ENCODE measurements at regions not wholly inside any gene's neighbourhood (a gene's known extent, or its start where the extent isn't known, plus 50 kb on each side); places are given as distances from the start of the nearest gene placed in this dataset.

DNA sequence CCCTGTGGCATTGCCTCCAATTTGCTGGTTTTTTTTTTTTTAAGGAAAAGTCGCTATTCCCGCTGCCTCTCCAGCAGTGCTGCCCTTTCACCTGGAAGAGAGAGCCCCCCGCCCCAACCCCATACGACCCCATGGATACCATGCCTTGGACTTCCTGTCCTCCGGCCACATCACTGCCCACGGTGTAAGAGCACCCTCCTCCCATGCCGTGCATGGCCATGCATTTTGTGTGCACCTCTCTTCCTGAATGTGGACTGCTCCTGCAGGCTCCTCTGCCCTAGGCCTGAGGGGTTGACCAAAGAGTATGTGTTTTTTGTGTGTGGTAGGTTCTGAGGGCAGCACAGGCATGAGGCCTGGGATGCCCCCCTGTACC is 65.6 kb upstream of the SPON1 start:
- 0 out of 7 replicates have a peak overlapping the region, but pooled peaks of 1 of the 3 experiments have one; percentile 20 for H3K27ac Mint-ChIP-seq
- H3K56ac ChIP-seq (ENCODE audit: insufficient read length, low read depth, low read length) = no peak overlapping the region
- no peak for DNase-seq

More for the DNA sequence above, 65.6 kb upstream of the SPON1 start:
- no peak overlapping the region for H4K5ac ChIP-seq (ENCODE audit: insufficient read length, low read depth, low read length)
- Mint-ChIP-seq H3K27me3 (ENCODE audit: low read depth) (no peaks in the 10 kb centered on the region; the same call in 1 of the 2 replicates), H3K4me1 (peaks cover 8 to 11% of the 10 kb centered on the region in 2 experiments; a peak in 3 of 4 replicates), H3K9me3 (no peaks in the 10 kb centered on the region), H3K4me3 (no peak overlapping the region), H3K36me3 (ENCODE audit: insufficient read depth in 1 of 3, low read depth in 3 of 3) (no peaks in the 10 kb centered on the region)
- no peak overlapping the region for H3K18ac ChIP-seq (ENCODE audit: insufficient read length, low read depth, low read length)
- no peaks in the 10 kb centered on the region for H3K27me3 ChIP-seq (ENCODE audit: insufficient read depth, low read length)
- H3K4ac ChIP-seq (ENCODE audit: low read depth, low read length) = no peak overlapping the region
- no peak overlapping the region for H2BK120ac ChIP-seq (ENCODE audit: low read depth, low read length, poor library complexity, severe bottlenecking)
- WGBS (ENCODE audit: extremely low coverage, insufficient read length, low lambda C conversion rate) = no CpG with 5 or more reads among the region's 7 CpGs
- no peaks in the 10 kb centered on the region for H3K79me1 ChIP-seq (ENCODE audit: insufficient read depth, low read depth, low read length, poor library complexity, severe bottlenecking)
- H3K23me2 ChIP-seq (ENCODE audit: insufficient read length, low read depth, low read length, poor library complexity, severe bottlenecking) = no peaks in the 10 kb centered on the region
- H3K9me3 ChIP-seq (ENCODE audit: control insufficient read depth, low read depth, low read length) = no peaks in the 10 kb centered on the region
- H3K14ac ChIP-seq (ENCODE audit: insufficient read depth, low read length) = no peak overlapping the region; the same call in 1 of the 2 replicates
- TF ChIP-seq, protein P1, sequence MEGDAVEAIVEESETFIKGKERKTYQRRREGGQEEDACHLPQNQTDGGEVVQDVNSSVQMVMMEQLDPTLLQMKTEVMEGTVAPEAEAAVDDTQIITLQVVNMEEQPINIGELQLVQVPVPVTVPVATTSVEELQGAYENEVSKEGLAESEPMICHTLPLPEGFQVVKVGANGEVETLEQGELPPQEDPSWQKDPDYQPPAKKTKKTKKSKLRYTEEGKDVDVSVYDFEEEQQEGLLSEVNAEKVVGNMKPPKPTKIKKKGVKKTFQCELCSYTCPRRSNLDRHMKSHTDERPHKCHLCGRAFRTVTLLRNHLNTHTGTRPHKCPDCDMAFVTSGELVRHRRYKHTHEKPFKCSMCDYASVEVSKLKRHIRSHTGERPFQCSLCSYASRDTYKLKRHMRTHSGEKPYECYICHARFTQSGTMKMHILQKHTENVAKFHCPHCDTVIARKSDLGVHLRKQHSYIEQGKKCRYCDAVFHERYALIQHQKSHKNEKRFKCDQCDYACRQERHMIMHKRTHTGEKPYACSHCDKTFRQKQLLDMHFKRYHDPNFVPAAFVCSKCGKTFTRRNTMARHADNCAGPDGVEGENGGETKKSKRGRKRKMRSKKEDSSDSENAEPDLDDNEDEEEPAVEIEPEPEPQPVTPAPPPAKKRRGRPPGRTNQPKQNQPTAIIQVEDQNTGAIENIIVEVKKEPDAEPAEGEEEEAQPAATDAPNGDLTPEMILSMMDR (conservative IDR thresholded peaks at IDR 0.05) = no peak
- H3K27ac ChIP-seq (ENCODE audit: insufficient read length, low read depth, low read length) = no peak overlapping the region
- no peak overlapping the region for H2AFZ ChIP-seq (ENCODE audit: low read length)
- no peak overlapping the region for H3K23ac ChIP-seq (ENCODE audit: insufficient read length, low read depth, low read length)
- no peak overlapping the region for H3K4me2 ChIP-seq (ENCODE audit: insufficient read depth, insufficient read length, low read length)
- no peak overlapping the region for H2BK15ac ChIP-seq (ENCODE audit: low read depth, low read length)
- H3K79me2 ChIP-seq (ENCODE audit: insufficient read depth, low read length) = no peaks in the 10 kb centered on the region
- no peak overlapping the region for H2AK5ac ChIP-seq (ENCODE audit: insufficient read length, low read length)
- H3T11ph ChIP-seq (ENCODE audit: low read length) = no peak overlapping the region
- no peak overlapping the region for H4K8ac ChIP-seq (replicated peaks; ENCODE audit: insufficient read length, low read depth, low read length)
- no peaks in the 10 kb centered on the region for H4K20me1 ChIP-seq (ENCODE audit: control insufficient read depth, insufficient read depth, insufficient read length)
- H2BK12ac ChIP-seq (ENCODE audit: insufficient read length, low read depth, low read length) = no peak overlapping the region
- H3K4me1 ChIP-seq (ENCODE audit: insufficient read depth, low read length) = no peaks in the 10 kb centered on the region
- H2BK5ac ChIP-seq (ENCODE audit: insufficient read length, low read length) = no peak overlapping the region
- H3K9ac ChIP-seq (ENCODE audit: extremely low read depth, insufficient read length, low read length) = no peak overlapping the region
- H2BK20ac ChIP-seq (ENCODE audit: low read depth, low read length, poor library complexity, severe bottlenecking) = no peak overlapping the region
- H4K91ac ChIP-seq (ENCODE audit: insufficient read length, low read depth, low read length) = no peak overlapping the region

Data from H9 (cell line).